GM19043 (cell line): ENCODE measurements at regions not wholly inside any gene's neighbourhood (a gene's known extent, or its start where the extent isn't known, plus 50 kb on each side); places are given as distances from the start of the nearest gene placed in this dataset.

ENCODE experiments used
- ATAC-seq: cut with Tn5 transposase; IDR thresholded peaks from one replicate; pipeline ENCODE4 v1.9.1; 2021; ENCODE audit warnings: low read depth; ENCODE audit not compliant: unreplicated experiment

DNA sequence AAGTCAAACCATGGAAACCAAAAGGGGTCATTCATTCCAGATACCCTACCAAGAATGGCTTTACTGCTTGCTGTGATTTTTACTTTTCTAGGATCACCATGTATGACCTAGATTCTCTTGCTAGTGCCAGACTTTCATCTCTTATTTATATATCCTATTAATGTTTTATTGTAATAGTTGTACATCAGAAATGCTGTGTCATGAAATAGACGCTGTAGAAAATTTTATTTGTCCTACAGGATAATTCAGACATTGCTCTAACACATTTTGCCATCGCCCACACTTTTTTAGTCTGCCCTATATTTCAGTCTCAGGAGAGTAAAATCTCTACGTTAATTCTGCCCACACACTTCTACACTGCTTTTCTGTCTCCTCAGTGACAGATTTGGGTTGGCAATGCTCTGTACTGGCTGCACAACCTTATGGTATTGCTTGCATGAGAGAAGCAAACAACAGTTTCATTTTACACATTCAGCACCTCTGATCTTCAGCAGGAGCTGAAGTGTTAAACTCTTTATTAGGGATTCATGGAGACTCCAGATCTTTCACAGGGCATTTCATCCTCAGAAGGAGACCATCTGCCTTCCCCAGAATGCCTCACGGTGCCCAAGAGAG is 871.8 kb upstream of the CHAC2 start:
- no peak for ATAC-seq

DNA sequence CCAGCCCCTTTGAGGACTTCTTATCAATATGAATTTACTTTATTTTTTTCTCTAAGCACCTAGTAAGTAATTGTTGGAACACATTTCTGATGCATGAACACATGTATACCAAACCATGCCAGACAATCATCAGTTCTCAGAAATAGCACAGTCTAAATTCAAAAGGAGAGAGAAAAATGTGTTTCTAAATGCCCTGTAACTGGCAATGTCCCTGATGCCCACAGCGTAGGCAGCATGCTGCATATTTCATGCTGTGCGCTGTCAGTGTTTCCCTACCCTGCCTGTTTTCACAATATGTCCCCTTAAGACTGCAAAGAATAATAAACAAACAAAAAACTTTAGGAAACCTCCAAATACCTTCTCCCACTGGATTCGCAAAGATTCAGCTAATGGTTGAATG is 881.0 kb upstream of the CHAC2 start:
- no peak for ATAC-seq

DNA sequence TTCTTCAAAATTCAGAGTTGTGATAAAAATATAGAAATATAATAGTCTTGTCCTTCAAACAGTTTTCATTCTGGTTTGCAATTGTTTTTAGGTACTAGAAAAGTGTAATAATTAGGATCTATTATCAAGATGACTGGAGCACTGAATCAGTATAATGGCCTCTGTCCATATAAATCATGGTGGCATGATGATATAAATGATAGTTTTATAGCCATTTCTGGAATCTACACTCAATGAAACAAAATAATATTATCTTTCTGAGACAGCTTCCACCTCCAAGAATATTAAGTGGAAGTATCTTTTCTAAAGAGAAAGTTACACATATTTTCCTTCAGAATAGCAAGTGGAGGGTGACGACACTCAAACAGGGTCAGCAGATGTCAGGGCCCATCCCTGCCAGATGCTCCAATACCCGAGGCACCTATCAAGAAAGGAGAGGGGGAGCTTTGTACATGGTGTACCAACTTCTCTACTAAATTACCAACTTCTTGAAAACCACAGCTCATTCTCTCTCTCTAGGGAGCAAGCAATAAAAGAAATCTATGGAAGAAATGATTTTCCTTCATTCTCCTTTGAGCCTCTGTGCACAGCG is 882.7 kb upstream of the CHAC2 start:
- no peak for ATAC-seq

DNA sequence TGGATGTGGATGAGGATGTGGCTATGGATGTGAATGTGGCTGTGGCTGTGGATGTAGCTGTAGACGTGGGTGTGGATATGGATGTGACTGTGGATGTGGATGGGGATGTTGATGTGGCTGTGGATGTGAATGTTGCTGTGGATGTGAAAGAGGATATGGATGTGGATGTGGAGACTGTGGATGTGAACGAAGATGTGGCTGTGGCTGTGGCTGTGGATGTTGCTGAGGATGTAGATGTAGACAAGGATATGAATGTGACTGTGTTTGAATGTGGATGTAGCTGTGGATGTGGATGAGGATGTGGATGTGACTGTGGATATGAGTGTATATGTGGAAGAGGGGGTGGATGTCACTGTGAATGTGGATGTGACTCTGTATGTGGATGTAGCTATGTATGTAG is 884.6 kb upstream of the CHAC2 start:
- no peak for ATAC-seq

DNA sequence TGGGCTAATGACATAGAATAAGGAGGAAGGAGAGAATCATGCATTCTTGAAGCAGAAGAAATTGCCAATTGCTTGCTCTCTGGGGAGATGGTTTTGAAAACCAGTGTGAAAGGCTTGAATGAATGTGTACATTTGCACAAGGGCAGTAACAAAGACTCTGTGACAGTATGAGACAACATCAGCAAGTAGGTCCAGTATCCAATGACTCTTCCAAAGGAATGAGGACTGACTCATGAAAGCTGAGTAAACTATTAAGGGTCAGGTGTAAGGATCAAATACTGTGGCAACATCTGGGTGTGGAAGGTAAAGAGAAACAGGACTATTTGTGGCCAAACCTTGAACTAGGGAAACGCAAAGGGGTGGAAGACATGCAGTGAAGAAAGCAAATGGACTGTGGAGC is 886.0 kb upstream of the CHAC2 start:
- no peak for ATAC-seq

DNA sequence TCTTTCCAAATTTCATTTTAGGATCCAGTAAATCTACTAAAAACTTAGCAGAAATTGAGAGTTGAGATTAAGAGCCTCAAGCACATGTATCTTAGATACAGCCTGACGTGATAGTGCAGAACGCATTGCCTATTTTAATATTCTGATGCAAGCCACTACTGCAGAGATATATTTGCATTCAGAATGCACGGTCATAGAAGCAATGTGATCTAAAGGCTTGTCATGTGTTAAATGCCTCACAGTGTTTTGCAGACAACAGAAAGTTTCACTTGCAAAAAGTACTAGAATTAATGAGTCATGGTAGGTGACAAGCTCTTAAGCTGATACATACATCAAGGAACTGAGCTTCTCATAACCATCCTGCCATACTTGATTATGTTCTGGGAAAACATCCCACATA is 886.7 kb upstream of the CHAC2 start:
- no peak for ATAC-seq

DNA sequence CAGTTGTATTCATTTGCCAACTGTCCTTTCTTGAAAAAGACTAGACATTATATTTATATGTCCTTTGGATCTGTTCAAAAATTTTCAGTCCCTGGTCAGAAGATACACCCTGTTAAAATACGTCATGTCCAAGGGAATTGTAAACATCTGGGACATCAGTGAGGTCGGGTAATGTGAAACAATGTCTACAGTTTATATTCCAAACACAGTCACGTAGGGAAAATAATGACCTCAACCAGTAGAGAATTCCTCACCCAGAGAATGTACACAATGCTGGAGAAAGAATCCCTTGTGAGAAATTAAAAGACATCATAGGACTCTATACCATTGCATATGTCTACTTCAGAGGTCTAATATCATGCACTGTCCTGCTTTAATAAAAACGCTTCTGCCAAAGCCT is 888.0 kb upstream of the CHAC2 start:
- ATAC-seq, result no peak

DNA sequence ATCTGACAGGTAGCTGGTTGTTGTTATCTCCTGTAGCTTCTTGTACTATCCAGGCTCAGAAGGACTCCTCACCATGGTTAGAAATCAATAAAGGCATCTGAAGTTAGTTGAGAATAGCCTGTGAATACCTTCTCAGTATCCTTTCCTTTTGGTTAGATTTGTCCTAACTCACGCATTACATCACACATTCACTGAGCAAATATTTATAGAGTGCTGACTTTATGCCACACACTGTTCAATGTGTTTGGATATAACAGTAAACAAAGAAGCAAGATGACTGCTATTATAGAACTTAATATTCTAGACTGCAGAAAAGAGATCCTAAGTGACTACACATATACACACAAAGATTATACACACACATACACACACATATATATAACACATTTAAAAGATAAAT is 889.9 kb upstream of the CHAC2 start:
- no peak for ATAC-seq

DNA sequence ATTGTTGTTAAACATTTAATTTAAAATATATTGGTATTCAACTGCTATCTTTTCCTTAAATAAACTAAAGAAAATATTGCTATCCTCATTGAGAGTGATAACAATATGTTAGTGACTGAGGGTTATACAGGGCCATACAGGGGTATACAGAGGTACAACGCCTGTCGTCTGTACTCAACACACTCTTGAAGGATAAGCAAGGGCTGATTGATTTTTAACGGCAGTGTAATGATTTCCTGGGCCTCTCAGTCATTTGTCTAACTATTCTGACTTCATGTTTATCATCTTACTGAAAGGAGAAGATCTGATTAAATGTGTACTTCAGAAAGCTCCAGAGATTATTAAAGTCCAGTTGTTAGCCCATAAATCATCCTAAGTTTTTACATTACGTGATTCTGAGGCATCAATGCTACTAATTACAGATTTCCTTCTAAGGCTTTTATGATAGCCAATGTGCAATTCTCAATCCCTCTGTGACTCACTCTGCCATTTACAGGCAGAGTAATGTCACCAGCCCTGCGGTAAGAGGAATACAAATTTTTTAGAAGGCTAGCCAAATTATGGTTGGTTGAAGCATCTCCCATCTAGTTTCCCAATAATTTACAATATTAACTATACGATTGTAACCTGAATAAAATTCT is 893.0 kb upstream of the CHAC2 start:
- no peak for ATAC-seq

DNA sequence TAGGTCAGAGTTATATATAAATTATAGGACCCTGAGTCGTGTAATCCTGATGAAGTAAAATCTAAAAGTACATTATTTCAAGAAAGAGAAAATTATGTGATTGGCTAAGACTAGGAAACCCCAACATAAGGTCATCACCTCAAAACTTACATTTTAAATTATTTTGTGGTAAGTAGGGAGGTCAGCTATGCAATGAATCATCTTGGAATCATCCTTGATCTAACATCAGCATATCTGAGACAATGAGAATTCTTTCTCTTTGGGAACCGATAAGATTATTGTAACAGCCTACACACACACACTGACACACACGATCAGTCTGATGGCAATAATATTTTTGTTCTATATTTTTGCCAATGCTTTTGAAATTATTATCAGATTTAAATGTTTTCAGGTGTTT is 904.8 kb upstream of the CHAC2 start:
- no peak for ATAC-seq

DNA sequence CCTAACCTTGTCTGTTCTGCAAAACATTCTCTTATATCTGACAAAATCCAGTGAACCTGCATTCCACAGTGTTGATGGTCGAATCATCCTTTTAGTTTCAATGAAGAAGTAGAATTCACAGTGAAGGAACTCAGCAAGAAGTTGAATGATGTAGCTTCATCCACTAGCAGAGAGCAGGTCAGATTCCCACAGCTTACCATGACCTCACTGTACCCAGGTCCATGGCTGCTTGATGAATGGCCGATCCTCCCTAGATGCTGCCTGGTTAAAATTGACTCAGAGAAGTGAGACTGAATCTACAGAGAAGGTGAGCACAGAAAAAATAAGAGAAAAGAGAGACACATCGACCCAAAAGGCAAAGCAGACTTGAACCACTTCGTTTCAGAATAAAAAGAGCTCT is 906.0 kb upstream of the CHAC2 start:
- no peak for ATAC-seq

DNA sequence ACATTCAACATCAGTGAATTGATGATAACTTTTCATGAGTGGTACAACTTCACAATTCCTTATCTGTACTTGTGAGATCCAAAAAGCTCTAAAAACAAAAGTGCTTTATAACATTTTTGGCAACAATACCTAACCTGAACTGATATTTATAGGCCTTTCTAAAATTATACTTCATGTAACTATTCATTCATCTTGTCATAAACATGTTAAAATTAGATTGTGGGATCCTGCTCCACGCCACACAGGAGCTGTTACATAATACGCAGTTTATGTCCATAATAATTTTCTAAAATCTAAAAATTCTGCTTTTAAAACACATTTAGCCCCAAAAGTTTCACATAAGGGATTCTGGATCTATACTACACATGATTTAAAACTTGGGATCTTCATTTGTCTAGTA is 908.5 kb upstream of the CHAC2 start:
- no peak for ATAC-seq

DNA sequence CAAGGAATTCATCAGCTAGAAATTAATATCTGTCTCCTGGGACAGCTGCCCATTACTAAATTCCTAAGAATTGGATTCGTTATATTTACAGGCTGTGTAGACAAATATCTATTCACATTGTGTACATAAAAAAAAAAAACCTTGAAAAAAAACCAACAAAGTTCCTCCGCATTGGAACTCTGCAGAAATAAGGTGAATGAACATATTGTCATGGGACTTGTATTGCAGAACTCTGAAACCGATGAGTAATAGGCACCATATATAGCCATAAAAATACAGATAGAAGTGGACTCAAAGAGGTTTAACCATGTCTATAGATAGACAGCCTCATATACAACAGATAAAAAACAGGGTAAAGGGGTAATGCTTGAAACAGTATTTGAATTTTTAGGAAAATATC is 909.9 kb upstream of the CHAC2 start:
- ATAC-seq, result no peak

DNA sequence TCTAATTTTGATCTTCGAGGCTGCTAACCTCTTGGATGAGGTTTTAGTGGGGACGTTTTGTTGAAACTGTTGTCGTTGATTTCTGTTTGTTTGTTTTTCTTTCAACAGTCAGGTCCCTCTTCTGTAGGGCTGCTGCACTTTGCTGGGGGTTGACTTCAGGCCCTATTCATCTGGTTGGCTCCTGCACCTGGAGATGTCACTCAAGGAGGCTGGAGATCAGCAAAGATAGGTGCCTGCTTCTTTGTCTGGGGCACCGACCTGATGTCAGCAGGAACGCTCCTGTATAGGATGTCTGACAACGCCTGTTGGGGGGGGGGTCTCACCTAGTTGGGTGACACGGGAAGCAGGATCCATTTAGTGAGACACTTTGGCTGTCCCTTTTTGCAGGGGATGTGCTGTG is 915.6 kb upstream of the CHAC2 start:
- no peak for ATAC-seq

DNA sequence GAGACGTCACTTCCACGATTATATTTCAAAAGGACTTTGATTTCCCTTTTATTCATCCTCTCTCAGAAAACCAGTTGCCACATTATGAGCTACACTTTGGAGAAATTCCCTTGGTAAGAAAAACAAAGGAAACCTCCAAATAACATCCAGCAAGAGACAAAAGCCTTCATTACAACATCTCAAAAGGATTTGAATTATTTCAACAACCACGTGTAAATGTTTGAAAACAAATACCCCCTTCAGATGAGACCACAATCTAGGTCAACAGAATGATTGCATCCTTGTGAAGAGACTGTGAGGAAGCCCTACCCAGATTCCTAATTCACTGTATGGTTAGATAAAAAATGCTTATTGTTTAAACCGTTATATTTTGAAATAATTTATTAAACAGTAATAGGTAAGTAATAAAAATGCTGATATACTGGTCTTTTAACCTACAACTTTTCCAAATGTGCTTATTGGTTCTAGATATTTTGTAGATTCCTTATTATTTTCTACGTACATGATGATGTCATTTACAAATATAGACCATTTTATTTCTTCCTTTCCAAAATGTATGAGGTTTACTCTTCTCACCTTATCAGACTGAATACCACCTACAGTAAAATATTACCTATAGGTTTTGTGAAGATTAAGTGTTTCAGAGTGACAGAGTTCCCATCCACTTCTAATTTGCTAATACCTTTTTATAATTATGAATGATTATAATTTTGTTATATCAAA is 922.7 kb upstream of the CHAC2 start:
- ATAC-seq, result no peak

DNA sequence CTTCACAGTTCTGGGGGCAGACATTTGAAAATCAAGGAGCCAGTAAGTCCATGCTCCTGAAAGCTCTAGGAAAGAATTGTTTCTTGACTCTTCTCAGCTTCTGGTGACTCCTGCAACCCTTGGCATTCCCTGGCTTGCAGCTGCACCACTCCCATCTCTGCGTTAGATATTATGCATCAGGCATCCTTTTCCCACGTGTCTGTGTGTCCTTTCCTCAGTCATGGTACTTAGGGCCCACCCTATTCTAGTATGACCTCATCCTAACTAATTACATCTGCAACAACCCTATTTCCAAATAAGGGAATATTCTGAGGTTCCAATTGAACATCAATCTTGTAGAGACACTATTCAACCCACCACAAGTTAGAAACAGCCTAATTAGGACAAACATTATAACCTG is 931.7 kb upstream of the CHAC2 start:
- no peak for ATAC-seq

DNA sequence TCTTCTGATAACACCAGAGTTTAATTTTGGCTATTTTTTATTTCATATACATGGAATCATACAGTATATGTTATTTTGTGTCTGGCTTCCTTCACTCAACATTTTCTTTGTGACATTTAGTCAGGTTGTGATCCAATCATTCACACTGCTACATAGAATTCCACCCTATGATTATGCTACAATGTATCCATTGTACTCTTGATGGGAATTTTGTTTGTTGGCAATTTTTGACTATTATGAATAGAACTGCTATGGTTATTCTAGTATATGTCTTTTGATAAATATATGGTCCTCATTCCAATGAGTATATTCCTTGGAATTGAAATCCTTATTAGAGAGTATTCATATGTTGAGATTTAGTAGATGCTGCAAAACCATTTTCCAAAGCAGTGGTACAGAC is 936.4 kb upstream of the CHAC2 start:
- no peak for ATAC-seq

DNA sequence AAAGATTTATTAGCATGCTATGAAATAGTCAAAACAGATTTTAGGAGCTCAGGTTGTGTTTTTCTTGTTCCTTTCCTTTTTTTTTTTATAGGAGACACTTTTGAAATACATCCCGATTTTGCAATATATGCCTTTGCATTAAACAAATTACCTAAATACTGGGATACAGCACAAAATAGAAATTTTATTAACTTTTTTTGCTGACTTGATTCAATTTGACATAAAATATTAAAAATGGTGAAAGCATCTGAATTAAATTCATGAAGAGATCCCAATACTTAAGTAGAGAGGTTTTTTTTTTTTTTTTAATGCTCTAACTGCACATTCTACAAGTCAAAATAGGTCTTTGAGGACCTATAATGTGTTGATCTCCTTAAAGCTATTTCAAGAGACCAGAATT is 939.5 kb upstream of the CHAC2 start:
- ATAC-seq, result no peak

DNA sequence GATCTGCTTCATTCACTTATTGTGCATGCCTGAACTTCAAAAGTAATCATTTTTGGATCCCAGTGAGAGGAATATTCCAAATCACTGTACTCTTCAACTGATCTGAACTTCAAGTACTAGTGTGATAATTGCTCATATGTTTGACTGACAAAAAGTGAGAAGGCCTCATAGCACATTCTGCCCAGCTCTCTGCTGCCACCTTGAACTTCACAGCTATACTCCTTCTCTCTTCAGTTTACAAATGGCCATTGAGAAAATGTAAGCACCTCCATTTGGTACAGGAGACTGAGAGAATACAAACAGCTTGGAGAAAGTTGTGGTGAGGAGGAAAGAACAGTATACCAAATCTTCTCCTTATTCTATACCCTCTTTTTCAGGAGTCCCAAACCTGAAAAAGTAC is 946.0 kb upstream of the CHAC2 start:
- ATAC-seq, result no peak

DNA sequence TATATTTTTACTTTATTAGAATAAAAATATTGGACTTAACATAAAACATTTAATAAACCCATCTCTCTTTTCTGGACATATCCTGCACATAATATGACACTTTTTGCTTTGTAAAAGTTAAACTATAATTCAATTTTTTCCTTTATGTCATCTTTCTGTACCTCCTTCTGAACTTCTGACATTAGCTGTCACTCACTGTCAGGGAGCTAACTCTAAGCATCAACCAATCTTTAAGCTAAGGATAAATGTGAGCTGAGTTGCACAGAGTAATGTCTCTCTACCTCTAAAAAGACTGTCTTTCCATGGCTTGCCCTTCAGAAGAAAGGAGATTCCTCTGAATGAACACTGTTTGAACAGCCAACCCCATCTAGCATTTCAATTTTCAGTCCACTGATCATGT is 948.6 kb upstream of the CHAC2 start:
- no peak for ATAC-seq

DNA sequence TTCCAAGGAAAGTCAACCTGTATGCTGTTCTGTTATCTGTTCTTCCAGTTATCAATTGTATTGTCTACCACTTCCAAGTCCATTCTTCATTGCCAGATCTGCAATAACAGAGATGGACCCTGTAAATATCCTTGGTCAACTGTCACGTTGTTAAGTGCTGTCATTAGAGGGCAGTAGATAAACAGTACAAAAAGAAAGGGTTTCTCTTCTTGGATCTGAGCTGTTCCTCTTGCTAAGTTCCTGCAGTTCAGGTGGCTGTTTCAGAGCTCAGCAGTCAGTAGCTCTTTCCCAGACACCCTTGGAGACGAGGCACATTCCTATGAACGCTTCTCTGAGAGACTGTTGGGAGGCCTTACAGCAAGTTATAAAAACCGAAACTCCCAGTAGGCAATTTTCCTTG is 957.1 kb upstream of the CHAC2 start:
- no peak for ATAC-seq

DNA sequence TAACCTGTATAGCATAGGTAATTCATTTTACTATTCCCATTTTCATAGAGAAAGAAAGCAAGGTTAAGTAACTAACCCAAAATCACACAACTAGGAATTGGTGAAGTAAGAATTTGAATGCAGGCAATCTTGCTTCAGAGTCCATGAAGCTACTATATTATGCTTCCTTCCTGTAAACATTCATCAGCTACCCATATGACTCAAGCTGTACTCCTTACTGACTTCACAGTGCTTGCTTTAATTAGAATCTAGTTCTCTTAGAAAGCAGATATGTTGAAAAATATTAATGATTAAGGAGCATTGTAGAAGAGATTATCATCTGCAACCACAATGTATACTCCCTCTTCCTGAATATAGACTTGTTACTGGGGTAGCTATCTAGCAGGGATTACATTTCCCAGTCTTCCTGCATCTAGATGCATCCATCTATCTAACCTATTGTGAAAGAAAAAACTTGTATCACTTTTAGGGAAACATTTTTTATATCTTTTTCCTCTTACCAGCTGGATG is 961.6 kb upstream of the CHAC2 start:
- ATAC-seq, result no peak
